Cardiac fibroblast (primary cell): ENCODE measurements at regions not wholly inside any gene's neighbourhood (a gene's known extent, or its start where the extent isn't known, plus 50 kb on each side); places are given as distances from the start of the nearest gene placed in this dataset.
"Not testable (repeated sequence)": the region's sequence is repeated elsewhere in the genome, so short reads cannot be mapped to it uniquely, and the experiment has no call there.

ENCODE experiments used
- DNase-seq, 2 donors: peaks; one replicate each; pipeline versions ENCODE4 v3.0.0 to v3.0.0-alpha.2; 2010; ENCODE audit warnings: low read depth in 2 of 2
- H3K4me3 ChIP-seq, 2 donors: replicated peaks in 1 of 2; 1 replicate in 1 of 2; 2 replicates in 1 of 2; pipeline ENCODE4 v1.5.1; 2011; ENCODE audit warnings: low read depth in 2 of 2, low read length in 2 of 2, mild to moderate bottlenecking in 2 of 2, moderate library complexity in 1 of 2
- CTCF ChIP-seq: IDR thresholded peaks from one replicate; pipeline ENCODE4 v1.5.1; 2011; ENCODE audit warnings: low read depth, mild to moderate bottlenecking, low read length, inconsistent platforms

GRCh38 chrX:142266417-142266816 is 61.3 kb upstream of the MAGEC2 start:
- TF ChIP-seq CTCF = no peak
- H3K4me3 ChIP-seq = no peak overlapping the region
- no peak for DNase-seq

GRCh38 chrX:142265549-142265948 is 60.5 kb upstream of the MAGEC2 start:
- DNase-seq, H3K4me3 ChIP-seq: not testable (repeated sequence)

DNA sequence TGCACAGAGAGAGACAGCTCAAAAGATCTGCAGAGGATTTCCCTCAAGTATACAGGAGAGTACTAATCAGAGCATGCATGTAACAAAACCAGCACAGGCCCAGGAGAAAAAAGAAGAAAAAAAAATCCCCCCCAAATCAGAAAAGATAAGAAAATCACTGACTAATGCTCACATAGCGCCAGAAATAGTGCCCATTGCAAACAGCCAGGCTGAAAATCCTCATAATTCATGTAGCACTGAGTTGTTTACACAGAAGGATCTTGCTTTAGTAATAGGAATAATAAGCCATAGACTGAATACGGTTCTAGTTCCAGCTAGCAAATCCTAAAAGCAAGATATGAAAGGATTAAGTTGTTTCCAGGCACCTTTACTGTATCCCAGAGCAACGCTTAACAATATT is 51.8 kb upstream of the MAGEC2 start:
- DNase-seq = no peak
- no peak overlapping the region for H3K4me3 ChIP-seq
- no peak for TF ChIP-seq CTCF
